Endothelial cell of umbilical vein (primary cell): ENCODE measurements at regions not wholly inside any gene's neighbourhood (a gene's known extent, or its start where the extent isn't known, plus 50 kb on each side); places are given as distances from the start of the nearest gene placed in this dataset.

Experiments used
- POLR2A ChIP-seq: IDR thresholded peaks from 2 replicates; pipeline ENCODE4 v1.6.1; 2012; ENCODE audit warnings: low read depth, mild to moderate bottlenecking, control low read depth, low read length
- POLR2AphosphoS5 ChIP-seq: IDR thresholded peaks from 2 replicates; pipeline ENCODE4 v1.6.1; 2012; ENCODE audit warnings: low read depth, mild to moderate bottlenecking, control low read depth, low read length, moderate library complexity; ENCODE audit not compliant: insufficient read depth
- TF ChIP-seq, protein P1 (sequence below), 2 donors: IDR thresholded peaks; 1 replicate in 1 of 2; 2 replicates in 1 of 2; pipeline ENCODE4 v1.5.1; 2011; ENCODE audit warnings: low read length in 2 of 2, mild to moderate bottlenecking in 2 of 2, moderate library complexity in 2 of 2, control low read depth in 1 of 2, inconsistent platforms in 1 of 2, low read depth in 1 of 2; ENCODE audit not compliant: insufficient read depth in 1 of 2; ENCODE audit errors: extremely low read depth in 1 of 2

DNA sequence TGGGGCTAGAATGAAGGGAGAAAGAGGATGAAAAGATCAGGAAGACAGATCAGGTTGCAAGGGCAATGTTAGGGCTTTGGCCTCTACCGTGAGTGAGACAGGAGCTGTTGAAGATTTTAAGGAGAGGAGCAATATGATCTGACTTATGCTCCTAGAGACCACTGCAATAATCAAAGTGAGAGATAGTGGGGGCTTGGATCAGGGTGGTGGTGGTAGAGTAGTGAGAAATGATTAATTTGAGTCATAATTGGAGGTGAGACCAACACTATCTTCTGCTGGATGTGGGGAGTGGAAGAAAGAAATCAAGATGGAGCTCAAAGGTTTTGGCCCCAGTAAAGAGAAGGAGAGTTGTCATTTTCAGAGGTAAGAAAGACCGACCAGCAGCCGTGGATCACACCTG, 140.7 kb upstream of the TMEM170B start:
- TF ChIP-seq, protein P1, sequence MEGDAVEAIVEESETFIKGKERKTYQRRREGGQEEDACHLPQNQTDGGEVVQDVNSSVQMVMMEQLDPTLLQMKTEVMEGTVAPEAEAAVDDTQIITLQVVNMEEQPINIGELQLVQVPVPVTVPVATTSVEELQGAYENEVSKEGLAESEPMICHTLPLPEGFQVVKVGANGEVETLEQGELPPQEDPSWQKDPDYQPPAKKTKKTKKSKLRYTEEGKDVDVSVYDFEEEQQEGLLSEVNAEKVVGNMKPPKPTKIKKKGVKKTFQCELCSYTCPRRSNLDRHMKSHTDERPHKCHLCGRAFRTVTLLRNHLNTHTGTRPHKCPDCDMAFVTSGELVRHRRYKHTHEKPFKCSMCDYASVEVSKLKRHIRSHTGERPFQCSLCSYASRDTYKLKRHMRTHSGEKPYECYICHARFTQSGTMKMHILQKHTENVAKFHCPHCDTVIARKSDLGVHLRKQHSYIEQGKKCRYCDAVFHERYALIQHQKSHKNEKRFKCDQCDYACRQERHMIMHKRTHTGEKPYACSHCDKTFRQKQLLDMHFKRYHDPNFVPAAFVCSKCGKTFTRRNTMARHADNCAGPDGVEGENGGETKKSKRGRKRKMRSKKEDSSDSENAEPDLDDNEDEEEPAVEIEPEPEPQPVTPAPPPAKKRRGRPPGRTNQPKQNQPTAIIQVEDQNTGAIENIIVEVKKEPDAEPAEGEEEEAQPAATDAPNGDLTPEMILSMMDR (IDR thresholded peaks at IDR 0.05; ENCODE audit: extremely low read depth in 1 of 2, insufficient read depth in 1 of 2, low read depth in 1 of 2, low read length in 2 of 2): no peak
- TF ChIP-seq POLR2A (no peak), POLR2AphosphoS5 (no peak)
